Keratinocyte (primary cell): ENCODE measurements at regions not wholly inside any gene's neighbourhood (a gene's known extent, or its start where the extent isn't known, plus 50 kb on each side); places are given as distances from the start of the nearest gene placed in this dataset.

Experiments used
- CTCF ChIP-seq, 3 experiments: IDR thresholded peaks in 1 of 3; conservative IDR thresholded peaks in 1 of 3; optimal IDR thresholded peaks in 1 of 3; 2 replicates in 2 of 3; 3 replicates in 1 of 3; pipeline versions ENCODE3 to v1.5.1; 2011; ENCODE audit warnings: low read length in 3 of 3, mild to moderate bottlenecking in 3 of 3, moderate library complexity in 2 of 3, control low read depth in 1 of 3, inconsistent platforms in 1 of 3; ENCODE audit not compliant: insufficient read depth in 2 of 3; ENCODE audit errors: extremely low read depth in 1 of 3
- EZH2 ChIP-seq: IDR thresholded peaks from one replicate; pipeline ENCODE4 v1.6.1; 2012; ENCODE audit warnings: inconsistent platforms, mild to moderate bottlenecking, low read length, moderate library complexity

DNA sequence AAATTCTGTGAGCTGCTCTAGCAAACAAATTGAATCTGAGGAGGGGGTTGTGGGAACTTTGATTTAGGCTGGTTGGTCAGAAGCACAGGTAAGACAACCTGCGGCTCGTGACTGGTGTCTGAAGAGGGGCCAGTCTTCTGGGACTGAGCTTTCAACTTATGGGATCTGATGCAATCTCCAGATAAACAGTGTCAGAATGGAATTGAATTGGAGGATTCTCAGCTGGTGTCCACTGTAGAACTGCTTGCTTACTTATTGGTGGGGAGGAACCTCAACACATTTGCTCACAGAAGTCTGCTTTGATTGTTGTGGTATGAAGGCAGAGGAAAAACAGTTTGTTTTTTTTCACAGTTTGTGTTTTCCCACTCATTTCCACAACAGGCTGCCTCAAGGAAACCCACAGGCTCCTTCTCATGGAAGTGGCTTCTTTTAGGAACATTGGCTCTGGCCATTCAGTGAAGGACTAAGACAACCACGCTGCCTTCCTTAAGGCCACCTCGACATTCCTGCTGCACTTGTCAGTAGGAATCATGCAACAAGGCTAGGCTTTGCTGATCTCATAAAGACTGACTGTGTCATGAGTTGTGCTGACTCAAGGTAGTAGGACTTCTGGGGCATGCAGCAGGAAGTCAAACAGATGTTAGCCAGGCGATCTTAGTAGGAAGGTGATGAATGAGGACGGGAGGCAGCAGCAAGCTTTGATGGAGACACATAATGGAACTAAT is 104.7 kb downstream of the TSN start:
- TF ChIP-seq CTCF (optimal IDR thresholded peaks at IDR 0.05 in 1 of 3, IDR thresholded peaks at IDR 0.05 in 1 of 3, conservative IDR thresholded peaks at IDR 0.05 in 1 of 3; ENCODE audit: extremely low read depth in 1 of 3, insufficient read depth in 2 of 3, low read length in 3 of 3) = no peak
- no peak for TF ChIP-seq EZH2
